Lower leg skin (tissue), 3 donors: ENCODE measurements at regions not wholly inside any gene's neighbourhood (a gene's known extent, or its start where the extent isn't known, plus 50 kb on each side); places are given as distances from the start of the nearest gene placed in this dataset.

ENCODE experiments used
- POLR2A ChIP-seq, 2 donors: fragments of 450-650 bp; IDR thresholded peaks; one replicate each; pipeline ENCODE4 v1.6.1; 2016 to 2017; ENCODE audit warnings: antibody characterized with exemption in 2 of 2, mild to moderate bottlenecking in 1 of 2, moderate library complexity in 1 of 2
- TF ChIP-seq, protein P1 (sequence below), 3 donors: fragments of 450-650 bp; IDR thresholded peaks; one replicate each; pipeline ENCODE4 v1.5.1; 2016; ENCODE audit warnings: antibody characterized with exemption in 3 of 3, mild to moderate bottlenecking in 3 of 3, moderate library complexity in 2 of 3

DNA sequence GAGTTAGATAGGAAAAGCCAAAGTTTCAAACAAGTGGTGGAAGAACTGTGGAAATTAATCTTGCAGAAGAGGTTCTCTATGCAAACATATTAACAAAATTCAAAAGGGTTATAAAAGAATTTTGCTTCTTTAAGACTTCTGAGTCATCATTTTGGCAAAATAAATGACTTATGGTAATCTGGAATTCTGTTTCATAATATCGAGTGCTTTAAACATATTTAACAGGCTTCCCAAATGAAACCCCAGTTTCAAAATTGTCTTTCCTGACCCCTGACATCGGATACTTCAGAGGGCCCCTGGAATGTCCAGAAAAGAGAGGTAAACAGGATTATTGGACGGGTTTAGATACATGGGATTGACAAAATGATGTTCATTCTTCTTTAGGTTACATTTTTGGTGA, 444.6 kb downstream of the HTR7 start:
- TF ChIP-seq, protein P1, sequence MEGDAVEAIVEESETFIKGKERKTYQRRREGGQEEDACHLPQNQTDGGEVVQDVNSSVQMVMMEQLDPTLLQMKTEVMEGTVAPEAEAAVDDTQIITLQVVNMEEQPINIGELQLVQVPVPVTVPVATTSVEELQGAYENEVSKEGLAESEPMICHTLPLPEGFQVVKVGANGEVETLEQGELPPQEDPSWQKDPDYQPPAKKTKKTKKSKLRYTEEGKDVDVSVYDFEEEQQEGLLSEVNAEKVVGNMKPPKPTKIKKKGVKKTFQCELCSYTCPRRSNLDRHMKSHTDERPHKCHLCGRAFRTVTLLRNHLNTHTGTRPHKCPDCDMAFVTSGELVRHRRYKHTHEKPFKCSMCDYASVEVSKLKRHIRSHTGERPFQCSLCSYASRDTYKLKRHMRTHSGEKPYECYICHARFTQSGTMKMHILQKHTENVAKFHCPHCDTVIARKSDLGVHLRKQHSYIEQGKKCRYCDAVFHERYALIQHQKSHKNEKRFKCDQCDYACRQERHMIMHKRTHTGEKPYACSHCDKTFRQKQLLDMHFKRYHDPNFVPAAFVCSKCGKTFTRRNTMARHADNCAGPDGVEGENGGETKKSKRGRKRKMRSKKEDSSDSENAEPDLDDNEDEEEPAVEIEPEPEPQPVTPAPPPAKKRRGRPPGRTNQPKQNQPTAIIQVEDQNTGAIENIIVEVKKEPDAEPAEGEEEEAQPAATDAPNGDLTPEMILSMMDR (IDR thresholded peaks at IDR 0.05), result no peak
- no peak for TF ChIP-seq POLR2A (IDR thresholded peaks at IDR 0.05)
